Vagina (tissue), 2 donors: ENCODE measurements at regions not wholly inside any gene's neighbourhood (a gene's known extent, or its start where the extent isn't known, plus 50 kb on each side); places are given as distances from the start of the nearest gene placed in this dataset.

Experiments
- CTCF ChIP-seq, 3 experiments: fragments of 450-650 bp in 2 of 3; fragments of 200-600 bp in 1 of 3; sonication (generic) in 1 of 3; IDR thresholded peaks; one replicate each; pipeline ENCODE4 v1.5.1; 2017 to 2019; ENCODE audit warnings: antibody characterized with exemption in 3 of 3, mild to moderate bottlenecking in 2 of 3, moderate library complexity in 2 of 3
- POLR2A ChIP-seq, 2 donors: fragments of 450-650 bp; IDR thresholded peaks; one replicate each; pipeline ENCODE4 v1.6.1; 2017; ENCODE audit warnings: antibody characterized with exemption in 2 of 2, mild to moderate bottlenecking in 2 of 2, moderate library complexity in 2 of 2

GRCh38 chr5:40029711-40030495 lies 605.1 kb upstream of the DAB2 start:
- TF ChIP-seq CTCF (IDR thresholded peaks at IDR 0.05) (no peak), POLR2A (IDR thresholded peaks at IDR 0.05) (no peak)
